ENCODE measurements at regions not wholly inside any gene's neighbourhood (a gene's known extent, or its start where the extent isn't known, plus 50 kb on each side); places are given as distances from the start of the nearest gene placed in this dataset.

GRCh38 chr2:128368437-128369107 is 49.9 kb upstream of the HS6ST1 start:
- DNase-seq, result no peak
- 97% methylated on average over 7 of the region's 21 CpGs for WGBS (ENCODE audit: insufficient coverage, low coverage, low lambda C conversion rate, missing lambda C conversion rate)

GRCh38 chr2:128369108-128369555 is 50.5 kb upstream of the HS6ST1 start:
- no peaks in the 10 kb centered on the region for H3K27me3 ChIP-seq
- no peak overlapping the region for H3K4me3 ChIP-seq
- ATAC-seq (no peak), DNase-seq (no peak)
- no peaks in the 10 kb centered on the region for H3K36me3 ChIP-seq
- whole genome bisulfite sequencing (ENCODE audit: insufficient coverage, low coverage, low lambda C conversion rate, missing lambda C conversion rate), result 91% methylated on average over 10 of the region's 12 CpGs
- no peaks in the 10 kb centered on the region for H3K9me3 ChIP-seq
- no peak for TF ChIP-seq POLR2A (IDR thresholded peaks at IDR 0.05)
- no peak for TF ChIP-seq CTCF (IDR thresholded peaks at IDR 0.05)
- H3K27ac ChIP-seq, result no peak overlapping the region
- no peaks in the 10 kb centered on the region for H3K4me1 ChIP-seq
- intact Hi-C loops (cut with DNase I), result no loop called here

More at GRCh38 chr2:128368437-128369107, 49.9 kb upstream of the HS6ST1 start:
- no peak for ATAC-seq
- Histone ChIP-seq H3K27ac (no peak overlapping the region), H3K4me3 (no peak overlapping the region), H3K36me3 (no peaks in the 10 kb centered on the region), H3K27me3 (no peaks in the 10 kb centered on the region), H3K4me1 (no peaks in the 10 kb centered on the region), H3K9me3 (no peaks in the 10 kb centered on the region)
- TF ChIP-seq POLR2A (IDR thresholded peaks at IDR 0.05), result no peak
- TF ChIP-seq CTCF (IDR thresholded peaks at IDR 0.05), result no peak
- intact Hi-C loops (cut with DNase I), result no loop called here

DNA sequence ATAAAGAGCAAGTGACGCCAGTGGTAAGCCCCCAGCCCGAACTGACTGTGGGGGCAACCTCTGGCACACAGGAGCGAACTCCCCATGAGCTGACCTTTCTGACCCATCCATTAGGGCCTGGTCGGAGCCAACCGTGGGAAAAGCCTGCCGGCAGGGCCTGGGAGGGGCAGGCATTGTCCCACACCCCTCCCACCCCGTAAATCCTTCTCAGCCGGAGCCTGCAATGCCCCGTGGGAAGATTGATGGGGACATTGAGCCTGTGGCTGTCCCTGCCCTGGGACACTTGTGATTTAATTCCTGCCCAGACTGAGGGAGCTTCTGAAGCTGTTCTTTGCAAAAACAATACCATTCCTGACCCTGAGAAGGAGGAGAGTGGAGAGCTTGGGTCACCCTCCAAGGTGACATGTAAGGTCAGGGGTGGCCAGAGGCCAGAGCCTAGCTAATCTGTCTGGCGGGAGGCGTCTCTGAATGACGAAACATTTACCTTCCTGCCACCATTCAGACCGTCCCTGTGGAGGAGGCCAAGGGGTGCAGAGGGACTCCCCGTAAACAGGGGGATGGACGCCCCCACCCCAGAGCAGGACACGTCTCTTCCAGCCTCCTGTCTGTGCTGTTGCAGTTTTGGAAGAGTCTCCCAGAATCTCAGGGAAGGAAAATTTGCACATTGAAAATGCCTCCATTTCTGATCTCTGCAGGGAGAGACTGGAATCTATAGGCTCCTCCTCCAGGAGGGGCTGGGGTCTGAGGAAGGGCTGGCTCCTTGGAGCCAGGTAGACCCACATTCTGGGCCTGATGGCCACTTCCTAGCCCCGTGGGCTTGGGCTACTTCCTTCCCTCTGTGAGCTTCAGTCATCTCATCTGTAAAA is 51.2 kb upstream of the HS6ST1 start:
- 74% methylated on average over 7 of the region's 17 CpGs for WGBS (ENCODE audit: insufficient coverage, low coverage, low lambda C conversion rate, missing lambda C conversion rate)
- Histone ChIP-seq H3K36me3 (no peaks in the 10 kb centered on the region), H3K4me1 (no peaks in the 10 kb centered on the region), H3K4me3 (no peak overlapping the region), H3K27ac (no peak overlapping the region), H3K9me3 (no peaks in the 10 kb centered on the region), H3K27me3 (no peaks in the 10 kb centered on the region)
- TF ChIP-seq CTCF (IDR thresholded peaks at IDR 0.05), result no peak
- no peak for TF ChIP-seq POLR2A (IDR thresholded peaks at IDR 0.05)
- peak in 1 of 3 donors; percentile 6 for DNase-seq
- intact Hi-C loops (cut with DNase I), result no loop called here
- no peak for ATAC-seq

GRCh38 chr2:128370468-128371247 is 52.0 kb upstream of the HS6ST1 start:
- no peak for TF ChIP-seq POLR2A (IDR thresholded peaks at IDR 0.05)
- no peak for TF ChIP-seq CTCF (IDR thresholded peaks at IDR 0.05)
- Histone ChIP-seq H3K4me3 (no peak overlapping the region), H3K9me3 (no peaks in the 10 kb centered on the region), H3K36me3 (no peaks in the 10 kb centered on the region), H3K27ac (no peak overlapping the region), H3K4me1 (no peaks in the 10 kb centered on the region), H3K27me3 (no peaks in the 10 kb centered on the region)
- DNase-seq, result peak in 1 of 3 donors; percentile 10
- 73% methylated on average over 8 of the region's 27 CpGs for WGBS (ENCODE audit: insufficient coverage, low coverage, low lambda C conversion rate, missing lambda C conversion rate)
- intact Hi-C loops (cut with DNase I), result no loop called here
- no peak for ATAC-seq

Measured in right lobe of liver (tissue), 6 donors.